ENCODE measurements at regions not wholly inside any gene's neighbourhood (a gene's known extent, or its start where the extent isn't known, plus 50 kb on each side); places are given as distances from the start of the nearest gene placed in this dataset.

DNA sequence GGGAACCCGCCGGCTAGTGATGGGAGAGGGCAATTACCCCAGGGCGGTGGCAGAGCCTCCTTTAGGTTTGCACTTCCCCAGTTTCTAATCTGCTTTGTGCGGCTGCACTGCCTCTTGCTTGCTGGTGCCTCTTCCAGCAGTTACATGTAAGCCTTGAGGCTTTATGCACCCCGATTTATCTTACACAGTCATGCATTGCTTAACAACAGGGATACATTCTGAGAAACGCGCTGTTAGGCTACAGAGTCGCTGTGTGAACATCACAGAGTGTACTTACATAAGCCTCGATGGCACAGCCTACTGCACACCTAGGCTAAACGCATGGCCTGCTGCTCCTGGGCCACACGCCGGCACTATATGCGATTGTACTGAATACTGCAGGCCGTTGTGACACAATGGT lies 155.6 kb upstream of the MKI67 start:
- no peak overlapping the region for H3K4me3 ChIP-seq (replicated peaks; ENCODE audit: low read depth, low read length)
- no peaks in the 10 kb centered on the region for H3K36me3 ChIP-seq (ENCODE audit: control insufficient read depth, insufficient read depth, low read length)
- DNase-seq (ENCODE audit: extremely low read depth, insufficient read length), result no peak
- no peaks in the 10 kb centered on the region; the same call in none of the 2 replicates for H3K27me3 ChIP-seq (replicated peaks; ENCODE audit: control insufficient read depth, insufficient read depth, low read length)
- TF ChIP-seq, protein P1, sequence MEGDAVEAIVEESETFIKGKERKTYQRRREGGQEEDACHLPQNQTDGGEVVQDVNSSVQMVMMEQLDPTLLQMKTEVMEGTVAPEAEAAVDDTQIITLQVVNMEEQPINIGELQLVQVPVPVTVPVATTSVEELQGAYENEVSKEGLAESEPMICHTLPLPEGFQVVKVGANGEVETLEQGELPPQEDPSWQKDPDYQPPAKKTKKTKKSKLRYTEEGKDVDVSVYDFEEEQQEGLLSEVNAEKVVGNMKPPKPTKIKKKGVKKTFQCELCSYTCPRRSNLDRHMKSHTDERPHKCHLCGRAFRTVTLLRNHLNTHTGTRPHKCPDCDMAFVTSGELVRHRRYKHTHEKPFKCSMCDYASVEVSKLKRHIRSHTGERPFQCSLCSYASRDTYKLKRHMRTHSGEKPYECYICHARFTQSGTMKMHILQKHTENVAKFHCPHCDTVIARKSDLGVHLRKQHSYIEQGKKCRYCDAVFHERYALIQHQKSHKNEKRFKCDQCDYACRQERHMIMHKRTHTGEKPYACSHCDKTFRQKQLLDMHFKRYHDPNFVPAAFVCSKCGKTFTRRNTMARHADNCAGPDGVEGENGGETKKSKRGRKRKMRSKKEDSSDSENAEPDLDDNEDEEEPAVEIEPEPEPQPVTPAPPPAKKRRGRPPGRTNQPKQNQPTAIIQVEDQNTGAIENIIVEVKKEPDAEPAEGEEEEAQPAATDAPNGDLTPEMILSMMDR (IDR thresholded peaks at IDR 0.05; ENCODE audit: insufficient read depth, low read length, poor library complexity, severe bottlenecking), result no peak

DNA sequence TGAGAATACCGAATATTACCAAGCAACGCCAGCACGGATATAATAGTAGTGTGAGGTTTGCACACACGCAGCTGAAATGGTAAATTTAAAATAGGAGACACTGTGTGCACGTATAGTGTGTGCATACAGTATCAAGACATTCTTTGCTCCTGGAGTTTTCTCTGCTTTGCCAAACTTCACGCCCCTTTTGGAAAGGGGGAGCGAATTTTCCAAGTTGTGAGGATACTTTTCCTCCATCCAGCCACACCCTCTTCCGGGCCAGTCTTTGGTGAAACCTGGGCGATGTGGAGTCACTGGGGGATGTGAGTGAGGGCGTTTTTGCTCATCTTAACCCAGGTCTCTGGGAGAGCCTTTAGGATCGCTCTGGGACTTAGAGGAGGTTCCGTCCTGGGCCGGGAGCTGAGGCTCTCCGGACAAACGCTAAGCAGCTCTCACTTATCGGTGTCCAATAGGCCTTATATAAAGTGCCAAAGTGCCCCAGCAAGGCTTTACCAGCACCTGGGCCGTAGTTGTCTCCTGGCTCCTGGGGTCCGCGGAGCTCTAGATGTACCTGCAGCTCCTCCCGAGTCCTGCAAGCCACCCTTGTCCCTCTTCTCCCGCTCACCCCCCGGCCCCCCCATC lies 160.0 kb upstream of the MKI67 start:
- Histone ChIP-seq H3K27me3 (replicated peaks; ENCODE audit: control insufficient read depth, insufficient read depth, low read length) (no peaks in the 10 kb centered on the region; the same call in none of the 2 replicates), H3K4me3 (replicated peaks; ENCODE audit: low read depth, low read length) (no peak overlapping the region), H3K36me3 (ENCODE audit: control insufficient read depth, insufficient read depth, low read length) (no peaks in the 10 kb centered on the region)
- TF ChIP-seq, protein P1 (IDR thresholded peaks at IDR 0.05; ENCODE audit: insufficient read depth, low read length, poor library complexity, severe bottlenecking), result no peak
- DNase-seq (ENCODE audit: extremely low read depth, insufficient read length), result no peak

DNA sequence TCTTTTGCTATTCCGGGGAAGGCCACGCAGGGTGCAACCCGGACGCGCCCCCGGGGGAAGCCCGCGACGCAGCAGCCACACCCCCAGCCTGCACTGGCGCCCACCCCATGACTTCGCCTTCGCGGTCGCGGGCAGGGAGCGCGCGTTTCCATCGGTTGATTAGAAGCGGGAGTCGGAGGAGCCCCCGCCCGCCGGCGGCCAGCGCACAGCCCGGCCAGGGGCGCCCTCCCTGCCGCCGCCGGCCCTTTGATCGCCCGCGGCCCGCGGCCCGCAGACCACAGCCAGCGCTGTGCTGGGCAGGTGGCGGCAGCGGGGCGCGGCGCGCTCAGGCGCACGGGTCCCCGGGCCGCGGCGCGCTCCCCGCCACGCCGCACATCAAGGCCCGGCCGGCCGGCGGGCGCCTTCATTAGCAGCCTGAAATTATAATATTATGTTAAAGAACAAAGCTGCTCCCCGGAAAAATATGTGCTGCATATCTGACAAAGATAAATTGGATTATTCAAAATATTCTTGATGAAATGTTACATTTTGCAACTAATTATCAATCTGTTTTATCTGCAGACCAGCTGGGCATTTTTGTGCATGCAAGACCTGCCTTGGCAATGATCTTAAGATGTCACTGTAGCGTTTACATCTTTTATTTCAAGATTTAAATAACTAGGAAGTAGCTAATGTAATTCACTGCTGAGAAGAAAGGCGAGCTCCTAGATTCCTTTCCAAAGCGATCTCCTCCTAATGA lies 160.7 kb upstream of the MKI67 start:
- no peaks in the 10 kb centered on the region for H3K36me3 ChIP-seq (ENCODE audit: control insufficient read depth, insufficient read depth, low read length)
- no peak for DNase-seq (ENCODE audit: extremely low read depth, insufficient read length)
- TF ChIP-seq, protein P1 (IDR thresholded peaks at IDR 0.05; ENCODE audit: insufficient read depth, low read length, poor library complexity, severe bottlenecking), result no peak
- no peaks in the 10 kb centered on the region; the same call in none of the 2 replicates for H3K27me3 ChIP-seq (replicated peaks; ENCODE audit: control insufficient read depth, insufficient read depth, low read length)
- no peak overlapping the region for H3K4me3 ChIP-seq (replicated peaks; ENCODE audit: low read depth, low read length)

DNA sequence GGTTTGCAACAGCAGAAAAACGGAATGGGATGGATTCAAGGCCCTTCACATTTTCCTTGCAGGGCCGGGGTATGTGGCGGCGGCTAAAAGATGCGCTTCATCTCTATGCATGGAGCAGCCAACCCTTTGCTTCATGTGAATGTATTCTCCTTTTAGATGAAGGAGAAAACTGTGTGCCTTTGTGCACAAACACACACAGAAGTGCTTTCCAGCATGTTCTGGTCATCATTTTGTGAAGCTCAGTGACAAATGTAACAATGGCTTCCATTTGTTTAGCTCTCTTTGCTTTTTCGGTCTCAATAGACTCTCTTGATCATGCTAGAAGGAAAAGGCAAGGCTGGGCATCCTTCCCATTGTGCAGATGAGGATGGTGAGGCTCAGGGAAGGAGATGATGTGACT lies 161.7 kb upstream of the MKI67 start:
- TF ChIP-seq, protein P1 (IDR thresholded peaks at IDR 0.05; ENCODE audit: insufficient read depth, low read length, poor library complexity, severe bottlenecking), result no peak
- no peaks in the 10 kb centered on the region; the same call in none of the 2 replicates for H3K27me3 ChIP-seq (replicated peaks; ENCODE audit: control insufficient read depth, insufficient read depth, low read length)
- H3K4me3 ChIP-seq (replicated peaks; ENCODE audit: low read depth, low read length), result no peak overlapping the region
- no peaks in the 10 kb centered on the region for H3K36me3 ChIP-seq (ENCODE audit: control insufficient read depth, insufficient read depth, low read length)
- no peak for DNase-seq (ENCODE audit: extremely low read depth, insufficient read length)

DNA sequence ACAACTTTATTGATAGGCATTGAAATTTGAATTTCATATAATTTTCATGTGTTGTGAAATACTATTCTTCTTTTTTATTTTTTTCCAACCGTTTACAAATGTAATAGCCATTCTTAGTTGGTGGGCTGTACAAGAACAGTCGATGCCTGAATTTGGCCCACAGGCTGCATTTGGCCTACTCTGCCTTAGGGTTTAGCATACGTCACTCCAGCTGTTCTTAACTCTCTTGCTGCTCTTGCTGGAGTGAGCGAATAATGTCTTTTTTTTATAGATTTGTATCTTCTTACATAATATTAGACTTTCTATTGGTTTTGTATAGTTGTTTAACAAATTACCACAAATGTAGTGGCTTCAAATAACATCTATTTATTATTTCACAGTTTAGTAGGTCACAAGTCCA lies 163.4 kb upstream of the MKI67 start:
- Histone ChIP-seq H3K36me3 (ENCODE audit: control insufficient read depth, insufficient read depth, low read length) (no peaks in the 10 kb centered on the region), H3K4me3 (replicated peaks; ENCODE audit: low read depth, low read length) (no peak overlapping the region), H3K27me3 (replicated peaks; ENCODE audit: control insufficient read depth, insufficient read depth, low read length) (no peaks in the 10 kb centered on the region; the same call in 1 of the 2 replicates)
- no peak for DNase-seq (ENCODE audit: extremely low read depth, insufficient read length)
- TF ChIP-seq, protein P1 (IDR thresholded peaks at IDR 0.05; ENCODE audit: insufficient read depth, low read length, poor library complexity, severe bottlenecking), result no peak

Data from GM06990 (cell line).